HEK293 (cell line): ENCODE measurements at regions not wholly inside any gene's neighbourhood (a gene's known extent, or its start where the extent isn't known, plus 50 kb on each side); places are given as distances from the start of the nearest gene placed in this dataset.

ENCODE experiments used
- CTCF ChIA-PET: fragments of 350-600 bp; formaldehyde crosslinking; extraction: SDS; loops from one replicate; lab custom pipeline; 2021; ENCODE audit warnings: antibody characterized with exemption; lab: Yijun Ruan, JAX
- POLR2A ChIA-PET: fragments of 300-600 bp; formaldehyde crosslinking; extraction: SDS; loops from one replicate; lab custom pipeline; 2020; ENCODE audit warnings: antibody characterized with exemption, inconsistent platforms; lab: Yijun Ruan, JAX
- H3K27ac ChIP-seq: fragments of 200-500 bp; sonication (Bioruptor generic); 2 replicates; pipeline ENCODE4 v1.5.1; 2014; ENCODE audit warnings: low read depth, low read length, control low read depth, inconsistent platforms; ENCODE audit errors: extremely low read depth
- H3K36me3 ChIP-seq, 2 experiments: fragments of 200-500 bp in 1 of 2; sonication (Bioruptor generic) in 1 of 2; 1 replicate in 1 of 2; 2 replicates in 1 of 2; pipeline ENCODE4 v1.5.1; 2014 to 2017; ENCODE audit warnings: inconsistent platforms in 2 of 2, low read length in 2 of 2; ENCODE audit not compliant: control insufficient read depth in 2 of 2, insufficient read depth in 1 of 2
- H3K4me1 ChIP-seq: fragments of 200-500 bp; sonication (Bioruptor generic); 2 replicates; pipeline ENCODE4 v1.5.1; 2014; ENCODE audit warnings: mild to moderate bottlenecking, low read length, inconsistent platforms; ENCODE audit not compliant: control insufficient read depth, insufficient read depth
- H3K4me3 ChIP-seq: 2 replicates; pipeline ENCODE4 v1.5.1; 2011; ENCODE audit warnings: low read depth, mild to moderate bottlenecking, control low read depth, low read length, moderate library complexity
- H3K9me3 ChIP-seq: fragments of 200-500 bp; sonication (Bioruptor generic); 2 replicates; pipeline ENCODE4 v1.5.1; 2014; ENCODE audit warnings: low read depth, low read length, inconsistent platforms; ENCODE audit not compliant: control insufficient read depth, insufficient read depth
- BCL11A ChIP-seq: fragments of 450-650 bp; formaldehyde crosslinking; IDR thresholded peaks from 2 replicates; pipeline ENCODE4 v1.5.1; 2016; ENCODE audit warnings: low read depth, missing biosample characterization, missing genetic modification characterization
- GFI1B ChIP-seq: fragments of 450-650 bp; formaldehyde crosslinking; IDR thresholded peaks from 2 replicates; pipeline ENCODE4 v1.5.1; 2016; ENCODE audit warnings: missing biosample characterization, missing genetic modification characterization
- GLIS1 ChIP-seq: fragments of 450-650 bp; formaldehyde crosslinking; IDR thresholded peaks from 2 replicates; pipeline ENCODE4 v1.5.1; 2016; ENCODE audit warnings: missing biosample characterization, missing genetic modification characterization
- MZF1 ChIP-seq: fragments of 450-650 bp; formaldehyde crosslinking; IDR thresholded peaks from 2 replicates; pipeline ENCODE4 v1.5.1; 2017; ENCODE audit warnings: missing biosample characterization, missing genetic modification characterization, borderline replicate concordance
- SP2 ChIP-seq: fragments of 450-650 bp; formaldehyde crosslinking; IDR thresholded peaks from 2 replicates; pipeline ENCODE4 v1.5.1; 2016; ENCODE audit warnings: missing biosample characterization, missing genetic modification characterization
- TRIM28 ChIP-seq: IDR thresholded peaks from 2 replicates; pipeline ENCODE4 v1.6.1; 2011; ENCODE audit warnings: low read length, control low read depth, borderline replicate concordance
- WT1 ChIP-seq: fragments of 450-650 bp; formaldehyde crosslinking; IDR thresholded peaks from 2 replicates; pipeline ENCODE4 v1.5.1; 2016; ENCODE audit warnings: missing biosample characterization, missing genetic modification characterization
- ZBTB21 ChIP-seq: fragments of 450-650 bp; formaldehyde crosslinking; IDR thresholded peaks from 2 replicates; pipeline ENCODE4 v1.5.1; 2017; ENCODE audit warnings: missing biosample characterization, missing genetic modification characterization
- ZFHX2 ChIP-seq: fragments of 450-650 bp; formaldehyde crosslinking; conservative IDR thresholded peaks from 2 replicates; pipeline ENCODE4 v1.5.1; 2016; ENCODE audit warnings: missing biosample characterization, missing genetic modification characterization
- ZFP41 ChIP-seq: fragments of 450-650 bp; formaldehyde crosslinking; IDR thresholded peaks from 2 replicates; pipeline ENCODE4 v1.5.1; 2016; ENCODE audit warnings: missing biosample characterization, missing genetic modification characterization, borderline replicate concordance
- ZIC2 ChIP-seq: fragments of 450-650 bp; formaldehyde crosslinking; IDR thresholded peaks from 2 replicates; pipeline ENCODE4 v1.5.1; 2016; ENCODE audit warnings: missing biosample characterization, missing genetic modification characterization
- ZNF112 ChIP-seq: fragments of 450-650 bp; formaldehyde crosslinking; IDR thresholded peaks from 2 replicates; pipeline ENCODE4 v1.5.0; 2017; ENCODE audit warnings: missing biosample characterization, missing genetic modification characterization
- ZNF184 ChIP-seq: fragments of 450-650 bp; IDR thresholded peaks from 2 replicates; pipeline ENCODE4 v1.5.1; 2018; ENCODE audit warnings: missing biosample characterization, mild to moderate bottlenecking, missing genetic modification characterization
- ZNF23 ChIP-seq: fragments of 450-650 bp; formaldehyde crosslinking; IDR thresholded peaks from 2 replicates; pipeline ENCODE4 v1.5.1; 2016; ENCODE audit warnings: missing biosample characterization, missing genetic modification characterization, borderline replicate concordance
- ZNF248 ChIP-seq: fragments of 450-650 bp; formaldehyde crosslinking; IDR thresholded peaks from 2 replicates; pipeline ENCODE4 v1.5.1; 2017; ENCODE audit warnings: missing biosample characterization, missing genetic modification characterization
- ZNF266 ChIP-seq: fragments of 450-650 bp; formaldehyde crosslinking; IDR thresholded peaks from 2 replicates; pipeline ENCODE4 v1.5.1; 2016; ENCODE audit warnings: missing biosample characterization, missing genetic modification characterization, low read depth
- ZNF354C ChIP-seq: fragments of 450-650 bp; formaldehyde crosslinking; IDR thresholded peaks from 2 replicates; pipeline ENCODE4 v1.5.1; 2016; ENCODE audit warnings: missing biosample characterization, missing genetic modification characterization, low read depth, borderline replicate concordance
- ZNF558 ChIP-seq: fragments of 450-650 bp; formaldehyde crosslinking; IDR thresholded peaks from 2 replicates; pipeline ENCODE4 v1.5.1; 2016; ENCODE audit warnings: missing biosample characterization, missing genetic modification characterization
- ZNF600 ChIP-seq: fragments of 450-650 bp; formaldehyde crosslinking; IDR thresholded peaks from 2 replicates; pipeline ENCODE4 v1.5.1; 2016; ENCODE audit warnings: missing biosample characterization, missing genetic modification characterization
- ZNF768 ChIP-seq: fragments of 450-650 bp; formaldehyde crosslinking; IDR thresholded peaks from 2 replicates; pipeline ENCODE4 v1.5.1; 2018; ENCODE audit warnings: missing biosample characterization, mild to moderate bottlenecking, missing genetic modification characterization
- ZSCAN16 ChIP-seq: fragments of 450-650 bp; formaldehyde crosslinking; IDR thresholded peaks from 2 replicates; pipeline ENCODE4 v1.5.1; 2016; ENCODE audit warnings: missing biosample characterization, missing genetic modification characterization
- TF ChIP-seq, protein P1 (sequence below): fragments of 450-650 bp; formaldehyde crosslinking; IDR thresholded peaks from 2 replicates; pipeline ENCODE4 v1.5.1; 2017; ENCODE audit warnings: missing biosample characterization, missing genetic modification characterization
- TF ChIP-seq, protein P2 (sequence below): fragments of 450-650 bp; formaldehyde crosslinking; IDR thresholded peaks from 2 replicates; pipeline ENCODE4 v1.5.1; 2016; ENCODE audit warnings: missing biosample characterization, missing genetic modification characterization
- TF ChIP-seq, protein P3 (sequence below): fragments of 450-650 bp; formaldehyde crosslinking; IDR thresholded peaks from 2 replicates; pipeline ENCODE4 v1.5.1; 2016; ENCODE audit warnings: missing biosample characterization, missing genetic modification characterization, borderline replicate concordance

DNA sequence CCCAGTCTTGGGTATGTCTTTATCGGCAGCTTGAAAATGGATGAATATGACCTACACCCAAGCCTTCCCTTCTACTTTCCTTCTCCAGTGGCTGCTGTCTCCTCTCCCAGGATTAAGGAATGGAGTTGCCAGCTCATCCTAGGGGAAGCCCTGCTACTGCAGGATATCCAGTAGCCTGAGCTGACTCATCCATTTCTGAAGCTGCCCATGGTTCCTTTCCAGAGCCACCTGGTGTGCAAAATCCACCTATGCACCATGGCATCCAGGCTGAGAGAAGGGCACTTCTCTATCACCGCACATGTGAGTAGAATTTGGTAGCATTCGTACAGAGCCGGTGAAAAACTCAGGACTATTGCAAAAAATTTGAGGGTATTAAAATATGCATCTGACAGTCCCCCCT is 290.8 kb downstream of the YTHDC2 start:
- H3K9me3 ChIP-seq = no peaks in the 10 kb centered on the region
- no peak overlapping the region for H3K4me3 ChIP-seq
- H3K4me1 ChIP-seq = no peaks in the 10 kb centered on the region
- H3K27ac ChIP-seq = no peak overlapping the region
- CTCF ChIA-PET = interaction anchor here (0.6 kb wide), 1 partner anchor 108 kb away, joined by 3 read pairs; no protein-coding TSS in a partner anchor
- no peaks in the 10 kb centered on the region for H3K36me3 ChIP-seq
- POLR2A ChIA-PET = no interaction called here
- no peak for TF ChIP-seq ZNF354C (tag by site-specific recombination)
- no peak for TF ChIP-seq ZBTB21 (tag by site-specific recombination)
- TF ChIP-seq ZNF112 (tag by site-specific recombination) = no peak
- no peak for TF ChIP-seq ZFP41 (tag by site-specific recombination)
- no peak for TF ChIP-seq GFI1B (tag by site-specific recombination)
- TF ChIP-seq ZNF600 (tag by site-specific recombination) = no peak
- no peak for TF ChIP-seq ZIC2 (tag by site-specific recombination)
- no peak for TF ChIP-seq GLIS1
- no peak for TF ChIP-seq WT1 (tag by site-specific recombination)
- no peak for TF ChIP-seq ZNF768 (tag by site-specific recombination)
- TF ChIP-seq, protein P1, sequence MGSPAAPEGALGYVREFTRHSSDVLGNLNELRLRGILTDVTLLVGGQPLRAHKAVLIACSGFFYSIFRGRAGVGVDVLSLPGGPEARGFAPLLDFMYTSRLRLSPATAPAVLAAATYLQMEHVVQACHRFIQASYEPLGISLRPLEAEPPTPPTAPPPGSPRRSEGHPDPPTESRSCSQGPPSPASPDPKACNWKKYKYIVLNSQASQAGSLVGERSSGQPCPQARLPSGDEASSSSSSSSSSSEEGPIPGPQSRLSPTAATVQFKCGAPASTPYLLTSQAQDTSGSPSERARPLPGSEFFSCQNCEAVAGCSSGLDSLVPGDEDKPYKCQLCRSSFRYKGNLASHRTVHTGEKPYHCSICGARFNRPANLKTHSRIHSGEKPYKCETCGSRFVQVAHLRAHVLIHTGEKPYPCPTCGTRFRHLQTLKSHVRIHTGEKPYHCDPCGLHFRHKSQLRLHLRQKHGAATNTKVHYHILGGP = no peak
- TF ChIP-seq TRIM28 = no peak
- TF ChIP-seq, protein P2, sequence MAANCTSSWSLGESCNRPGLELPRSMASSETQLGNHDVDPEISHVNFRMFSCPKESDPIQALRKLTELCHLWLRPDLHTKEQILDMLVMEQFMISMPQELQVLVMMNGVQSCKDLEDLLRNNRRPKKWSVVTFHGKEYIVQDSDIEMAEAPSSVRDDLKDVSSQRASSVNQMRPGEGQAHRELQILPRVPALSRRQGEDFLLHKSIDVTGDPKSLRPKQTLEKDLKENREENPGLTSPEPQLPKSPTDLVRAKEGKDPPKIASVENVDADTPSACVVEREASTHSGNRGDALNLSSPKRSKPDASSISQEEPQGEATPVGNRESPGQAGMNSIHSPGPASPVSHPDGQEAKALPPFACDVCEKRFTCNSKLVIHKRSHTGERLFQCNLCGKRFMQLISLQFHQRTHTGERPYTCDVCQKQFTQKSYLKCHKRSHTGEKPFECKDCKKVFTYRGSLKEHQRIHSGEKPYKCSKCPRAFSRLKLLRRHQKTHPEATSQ (tag by site-specific recombination) = no peak
- no peak for TF ChIP-seq ZSCAN16
- no peak for TF ChIP-seq MZF1 (tag by site-specific recombination)
- TF ChIP-seq ZNF184 (tag by site-specific recombination) = no peak

DNA sequence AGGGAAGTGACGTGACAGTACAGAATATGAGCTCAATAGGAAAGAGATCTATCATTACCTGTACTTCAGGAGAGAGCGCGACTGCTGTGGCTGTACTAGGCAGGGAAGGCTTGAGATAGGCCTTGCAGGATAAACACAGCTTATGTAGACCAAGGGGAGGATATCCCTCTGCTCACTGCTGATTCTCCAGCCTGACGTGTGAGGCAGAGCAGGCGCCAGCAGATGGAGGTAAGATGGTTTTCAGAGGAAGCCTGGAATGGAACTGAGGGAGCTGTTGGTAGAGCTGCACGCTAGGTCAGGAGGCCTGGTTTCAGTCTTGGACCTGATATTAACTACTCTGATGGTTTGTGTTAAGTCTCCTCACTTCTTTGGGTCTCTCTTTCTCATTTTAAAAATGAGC is 291.4 kb downstream of the YTHDC2 start:
- Histone ChIP-seq H3K4me1 (no peaks in the 10 kb centered on the region), H3K9me3 (no peaks in the 10 kb centered on the region), H3K36me3 (no peaks in the 10 kb centered on the region), H3K4me3 (no peak overlapping the region), H3K27ac (no peak overlapping the region)
- CTCF ChIA-PET = no interaction called here
- POLR2A ChIA-PET = no interaction called here
- TF ChIP-seq ZNF23 (tag by site-specific recombination) = no peak

DNA sequence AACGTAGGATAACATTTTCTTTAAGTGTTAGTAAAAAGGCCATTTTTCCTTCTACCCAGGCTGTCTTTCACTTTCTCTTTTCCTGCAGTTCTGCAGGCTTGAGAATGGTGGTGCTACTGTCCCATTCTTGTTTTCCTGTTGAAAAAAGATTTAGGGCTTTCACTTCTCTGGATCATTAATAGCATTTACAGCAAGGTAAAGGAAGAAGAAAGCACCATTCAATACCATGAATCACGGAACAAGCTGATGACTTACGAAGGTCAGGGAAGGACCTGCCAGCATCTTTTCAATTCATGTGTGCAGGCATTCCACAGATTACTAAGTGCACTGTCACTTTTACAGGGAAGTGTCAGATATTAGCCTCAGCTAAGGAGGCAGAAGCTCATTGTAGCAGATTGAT is 292.8 kb downstream of the YTHDC2 start:
- Histone ChIP-seq H3K9me3 (no peaks in the 10 kb centered on the region), H3K36me3 (no peaks in the 10 kb centered on the region), H3K4me3 (no peak overlapping the region), H3K27ac (no peak overlapping the region), H3K4me1 (no peaks in the 10 kb centered on the region)
- ChIA-PET CTCF (interaction anchor here (0.6 to 0.8 kb wide), 4 partner anchors 127 to 644 kb away, joined by 3 to 4 read pairs (median 4); no protein-coding TSS in a partner anchor), POLR2A (no interaction called here)
- TF ChIP-seq ZNF558 (tag by site-specific recombination) = no peak
- no peak for TF ChIP-seq ZNF266 (tag by site-specific recombination)
- TF ChIP-seq ZNF248 (tag by site-specific recombination) = no peak
- TF ChIP-seq BCL11A (tag by site-specific recombination) = no peak
- no peak for TF ChIP-seq SP2
- no peak for TF ChIP-seq ZFHX2
- TF ChIP-seq, protein P3, sequence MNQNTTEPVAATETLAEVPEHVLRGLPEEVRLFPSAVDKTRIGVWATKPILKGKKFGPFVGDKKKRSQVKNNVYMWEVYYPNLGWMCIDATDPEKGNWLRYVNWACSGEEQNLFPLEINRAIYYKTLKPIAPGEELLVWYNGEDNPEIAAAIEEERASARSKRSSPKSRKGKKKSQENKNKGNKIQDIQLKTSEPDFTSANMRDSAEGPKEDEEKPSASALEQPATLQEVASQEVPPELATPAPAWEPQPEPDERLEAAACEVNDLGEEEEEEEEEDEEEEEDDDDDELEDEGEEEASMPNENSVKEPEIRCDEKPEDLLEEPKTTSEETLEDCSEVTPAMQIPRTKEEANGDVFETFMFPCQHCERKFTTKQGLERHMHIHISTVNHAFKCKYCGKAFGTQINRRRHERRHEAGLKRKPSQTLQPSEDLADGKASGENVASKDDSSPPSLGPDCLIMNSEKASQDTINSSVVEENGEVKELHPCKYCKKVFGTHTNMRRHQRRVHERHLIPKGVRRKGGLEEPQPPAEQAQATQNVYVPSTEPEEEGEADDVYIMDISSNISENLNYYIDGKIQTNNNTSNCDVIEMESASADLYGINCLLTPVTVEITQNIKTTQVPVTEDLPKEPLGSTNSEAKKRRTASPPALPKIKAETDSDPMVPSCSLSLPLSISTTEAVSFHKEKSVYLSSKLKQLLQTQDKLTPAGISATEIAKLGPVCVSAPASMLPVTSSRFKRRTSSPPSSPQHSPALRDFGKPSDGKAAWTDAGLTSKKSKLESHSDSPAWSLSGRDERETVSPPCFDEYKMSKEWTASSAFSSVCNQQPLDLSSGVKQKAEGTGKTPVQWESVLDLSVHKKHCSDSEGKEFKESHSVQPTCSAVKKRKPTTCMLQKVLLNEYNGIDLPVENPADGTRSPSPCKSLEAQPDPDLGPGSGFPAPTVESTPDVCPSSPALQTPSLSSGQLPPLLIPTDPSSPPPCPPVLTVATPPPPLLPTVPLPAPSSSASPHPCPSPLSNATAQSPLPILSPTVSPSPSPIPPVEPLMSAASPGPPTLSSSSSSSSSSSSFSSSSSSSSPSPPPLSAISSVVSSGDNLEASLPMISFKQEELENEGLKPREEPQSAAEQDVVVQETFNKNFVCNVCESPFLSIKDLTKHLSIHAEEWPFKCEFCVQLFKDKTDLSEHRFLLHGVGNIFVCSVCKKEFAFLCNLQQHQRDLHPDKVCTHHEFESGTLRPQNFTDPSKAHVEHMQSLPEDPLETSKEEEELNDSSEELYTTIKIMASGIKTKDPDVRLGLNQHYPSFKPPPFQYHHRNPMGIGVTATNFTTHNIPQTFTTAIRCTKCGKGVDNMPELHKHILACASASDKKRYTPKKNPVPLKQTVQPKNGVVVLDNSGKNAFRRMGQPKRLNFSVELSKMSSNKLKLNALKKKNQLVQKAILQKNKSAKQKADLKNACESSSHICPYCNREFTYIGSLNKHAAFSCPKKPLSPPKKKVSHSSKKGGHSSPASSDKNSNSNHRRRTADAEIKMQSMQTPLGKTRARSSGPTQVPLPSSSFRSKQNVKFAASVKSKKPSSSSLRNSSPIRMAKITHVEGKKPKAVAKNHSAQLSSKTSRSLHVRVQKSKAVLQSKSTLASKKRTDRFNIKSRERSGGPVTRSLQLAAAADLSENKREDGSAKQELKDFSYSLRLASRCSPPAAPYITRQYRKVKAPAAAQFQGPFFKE = no peak
- TF ChIP-seq, protein P2 (tag by site-specific recombination) = no peak
